A549 (cell line): ENCODE measurements at regions not wholly inside any gene's neighbourhood (a gene's known extent, or its start where the extent isn't known, plus 50 kb on each side); places are given as distances from the start of the nearest gene placed in this dataset.

Experiments
- ATAC-seq, 2 experiments: fragments of 200-7000 bp in 1 of 2; fragments of >200 bp in 1 of 2; cut with Nextera tagmentation in 1 of 2; cut with Tn5 transposase in 1 of 2; 3 replicates each; pipeline versions ENCODE4 v1.8.0 to v1.9.1; 2018 to 2020; ENCODE audit warnings: mild to moderate bottlenecking in 1 of 2, moderate library complexity in 1 of 2
- CTCF ChIA-PET: fragments of 300-600 bp; sonication (Branson Sonifier 250); formaldehyde crosslinking; extraction: SDS; loops from one replicate; lab custom pipeline; 2021; ENCODE audit warnings: antibody characterized with exemption, inconsistent platforms; lab: Yijun Ruan, JAX
- POLR2A ChIA-PET: fragments of 350-600 bp; formaldehyde crosslinking; extraction: SDS; loops from one replicate; lab custom pipeline; 2021; ENCODE audit warnings: antibody characterized with exemption, inconsistent platforms; lab: Yijun Ruan, JAX
- DNase-seq, 2 experiments: peaks; one replicate each; pipeline versions ENCODE4 v3.0.0 to v3.0.0-alpha.2; 2011 to 2016; ENCODE audit warnings: low read depth in 1 of 2, low spot score in 1 of 2
- FAIRE-seq: peaks from 2 replicates; lab custom pipeline; 2011; peaks lifted over from hg19 to GRCh38; lab: Jason Lieb, UNC
- H3K27ac ChIP-seq, 2 experiments: fragments of >200 bp; sonication (Bioruptor Twin); formaldehyde crosslinking; 3 replicates each; pipeline ENCODE4 v1.5.1; 2016 to 2017
- H3K4me1 ChIP-seq: fragments of >200 bp; sonication (Bioruptor Twin); formaldehyde crosslinking; 3 replicates; pipeline ENCODE4 v1.6.1; 2016
- H3K4me2 ChIP-seq: fragments of >200 bp; sonication (Bioruptor Twin); formaldehyde crosslinking; 3 replicates; pipeline ENCODE4 v1.6.1; 2016
- H3K4me3 ChIP-seq: fragments of >200 bp; sonication (Bioruptor Twin); formaldehyde crosslinking; 3 replicates; pipeline ENCODE4 v1.5.1; 2016
- H3K9me3 ChIP-seq: fragments of >200 bp; sonication (Bioruptor Twin); formaldehyde crosslinking; 3 replicates; pipeline ENCODE4 v1.6.1; 2016
- BCL3 ChIP-seq: fragments of >200 bp; sonication (Bioruptor Twin); formaldehyde crosslinking; IDR thresholded peaks from 3 replicates; pipeline ENCODE4 v1.6.1; 2016
- CBX2 ChIP-seq: fragments of 200-600 bp; sonication (generic); IDR thresholded peaks from 2 replicates; pipeline ENCODE4 v1.6.1; 2016; ENCODE audit warnings: low read depth, mild to moderate bottlenecking, borderline replicate concordance
- CTCF ChIP-seq: fragments of >200 bp; sonication (Bioruptor Twin); formaldehyde crosslinking; IDR thresholded peaks from 3 replicates; pipeline ENCODE4 v1.5.1; 2016
- EHMT2 ChIP-seq: fragments of 200-600 bp; sonication (generic); IDR thresholded peaks from 2 replicates; pipeline ENCODE4 v1.6.1; 2016; ENCODE audit warnings: antibody characterized with exemption, low read depth, mild to moderate bottlenecking, moderate library complexity
- ESRRA ChIP-seq: fragments of 150-350 bp; IDR thresholded peaks from 2 replicates; pipeline ENCODE4 v1.6.1; 2014; ENCODE audit warnings: mild to moderate bottlenecking, low read length, borderline replicate concordance
- HDAC2 ChIP-seq: fragments of 200-600 bp; sonication (generic); IDR thresholded peaks from 2 replicates; pipeline ENCODE4 v1.6.1; 2016
- HEYL ChIP-seq: fragments of 250-450 bp; sonication (Bioruptor Pico); IDR thresholded peaks from 2 replicates; pipeline ENCODE4 v1.8.0; 2021; ENCODE audit warnings: mild to moderate bottlenecking, moderate library complexity
- HOXB13 ChIP-seq: fragments of 250-450 bp; sonication (Bioruptor Pico); IDR thresholded peaks from 2 replicates; pipeline ENCODE4 v1.5.0; 2020; ENCODE audit warnings: low read depth, mild to moderate bottlenecking, moderate library complexity
- HOXB5 ChIP-seq: fragments of 250-450 bp; sonication (Bioruptor Pico); IDR thresholded peaks from 2 replicates; pipeline ENCODE4 v1.5.0; 2020; ENCODE audit warnings: mild to moderate bottlenecking, moderate library complexity
- JUN ChIP-seq, 2 experiments: fragments of >200 bp; sonication (Bioruptor Twin); formaldehyde crosslinking; IDR thresholded peaks; 2 replicates in 1 of 2; 3 replicates in 1 of 2; pipeline ENCODE4 v1.6.1; 2016 to 2017
- JUNB ChIP-seq: fragments of >200 bp; sonication (Bioruptor Twin); formaldehyde crosslinking; IDR thresholded peaks from 2 replicates; pipeline ENCODE4 v1.6.1; 2016
- KDM5A ChIP-seq: fragments of 200-600 bp; sonication (generic); IDR thresholded peaks from 2 replicates; pipeline ENCODE4 v1.6.1; 2016; ENCODE audit warnings: antibody characterized with exemption, mild to moderate bottlenecking
- NPAS2 ChIP-seq: fragments of 250-450 bp; sonication (Bioruptor Pico); IDR thresholded peaks from 2 replicates; pipeline ENCODE4 v1.8.0; 2022; ENCODE audit warnings: mild to moderate bottlenecking, moderate library complexity, borderline replicate concordance
- PHF8 ChIP-seq: fragments of 200-600 bp; sonication (generic); IDR thresholded peaks from 2 replicates; pipeline ENCODE4 v1.6.1; 2016; ENCODE audit warnings: low read depth, mild to moderate bottlenecking, antibody characterized with exemption, moderate library complexity, borderline replicate concordance
- POLR2A ChIP-seq: IDR thresholded peaks from 2 replicates; pipeline ENCODE4 v1.6.1; 2012; ENCODE audit warnings: mild to moderate bottlenecking, low read length
- POLR2AphosphoS2 ChIP-seq: conservative IDR thresholded peaks from 2 replicates; pipeline ENCODE4 v1.6.1; 2012; ENCODE audit warnings: low read length, improper control_type of control experiment, inconsistent platforms
- REST ChIP-seq: fragments of 200-600 bp; sonication (generic); IDR thresholded peaks from 2 replicates; pipeline ENCODE4 v1.6.1; 2016; ENCODE audit warnings: antibody characterized with exemption, mild to moderate bottlenecking, moderate library complexity
- RNF2 ChIP-seq: fragments of 200-600 bp; sonication (generic); IDR thresholded peaks from 2 replicates; pipeline ENCODE4 v1.6.1; 2016; ENCODE audit warnings: low read depth, mild to moderate bottlenecking, antibody characterized with exemption, moderate library complexity, borderline replicate concordance
- TFCP2L1 ChIP-seq: fragments of 250-450 bp; sonication (Bioruptor Pico); IDR thresholded peaks from 2 replicates; pipeline ENCODE4 v1.5.0; 2021; ENCODE audit warnings: mild to moderate bottlenecking
- ZC3H11A ChIP-seq: fragments of 450-650 bp; IDR thresholded peaks from 2 replicates; pipeline ENCODE4 v1.6.1; 2014; ENCODE audit warnings: antibody characterized with exemption, mild to moderate bottlenecking
- ZSCAN20 ChIP-seq: fragments of 250-450 bp; sonication (Bioruptor Pico); IDR thresholded peaks from 2 replicates; pipeline ENCODE4 v1.8.0; 2022; ENCODE audit warnings: mild to moderate bottlenecking, moderate library complexity
- WGBS: methylation state at CpG from one replicate; pipeline ENCODE4 v1.1.6; 2017; ENCODE audit errors: missing lambda C conversion rate; 5-methylcytosine and 5-hydroxymethylcytosine counted together
- TF ChIP-seq, protein P1 (sequence below): IDR thresholded peaks from 2 replicates; pipeline ENCODE4 v1.6.1; 2012
- TF ChIP-seq, protein P2 (sequence below): fragments of 150-350 bp; IDR thresholded peaks from 2 replicates; pipeline ENCODE4 v1.6.1; 2014; ENCODE audit warnings: low read depth, mild to moderate bottlenecking, low read length
- TF ChIP-seq, protein P3 (sequence below): IDR thresholded peaks from 2 replicates; pipeline ENCODE4 v1.6.1; 2012

DNA sequence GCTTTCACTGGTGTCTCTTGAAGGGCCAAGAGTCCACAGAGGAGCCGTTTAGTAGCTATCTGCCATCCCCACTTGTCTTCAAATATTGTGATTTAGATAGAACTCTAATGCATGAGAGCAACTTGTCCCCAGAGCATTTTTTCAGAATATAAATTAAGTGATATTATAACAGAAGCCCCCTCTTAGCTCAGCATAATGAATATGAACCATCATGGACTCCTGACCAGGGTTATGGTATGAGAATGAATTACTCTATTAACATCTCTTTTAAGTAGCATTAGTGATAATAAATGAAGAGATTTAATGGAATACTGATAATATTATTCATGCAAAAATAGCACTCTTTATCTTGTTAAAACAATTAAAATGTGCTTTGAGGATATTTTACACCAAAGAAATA is 709.6 kb downstream of the GALR1 start (continued):
- no peak for TF ChIP-seq BCL3
- TF ChIP-seq, protein P1, sequence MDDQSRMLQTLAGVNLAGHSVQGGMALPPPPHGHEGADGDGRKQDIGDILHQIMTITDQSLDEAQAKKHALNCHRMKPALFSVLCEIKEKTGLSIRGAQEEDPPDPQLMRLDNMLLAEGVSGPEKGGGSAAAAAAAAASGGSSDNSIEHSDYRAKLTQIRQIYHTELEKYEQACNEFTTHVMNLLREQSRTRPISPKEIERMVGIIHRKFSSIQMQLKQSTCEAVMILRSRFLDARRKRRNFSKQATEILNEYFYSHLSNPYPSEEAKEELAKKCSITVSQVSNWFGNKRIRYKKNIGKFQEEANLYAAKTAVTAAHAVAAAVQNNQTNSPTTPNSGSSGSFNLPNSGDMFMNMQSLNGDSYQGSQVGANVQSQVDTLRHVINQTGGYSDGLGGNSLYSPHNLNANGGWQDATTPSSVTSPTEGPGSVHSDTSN = no peak

DNA sequence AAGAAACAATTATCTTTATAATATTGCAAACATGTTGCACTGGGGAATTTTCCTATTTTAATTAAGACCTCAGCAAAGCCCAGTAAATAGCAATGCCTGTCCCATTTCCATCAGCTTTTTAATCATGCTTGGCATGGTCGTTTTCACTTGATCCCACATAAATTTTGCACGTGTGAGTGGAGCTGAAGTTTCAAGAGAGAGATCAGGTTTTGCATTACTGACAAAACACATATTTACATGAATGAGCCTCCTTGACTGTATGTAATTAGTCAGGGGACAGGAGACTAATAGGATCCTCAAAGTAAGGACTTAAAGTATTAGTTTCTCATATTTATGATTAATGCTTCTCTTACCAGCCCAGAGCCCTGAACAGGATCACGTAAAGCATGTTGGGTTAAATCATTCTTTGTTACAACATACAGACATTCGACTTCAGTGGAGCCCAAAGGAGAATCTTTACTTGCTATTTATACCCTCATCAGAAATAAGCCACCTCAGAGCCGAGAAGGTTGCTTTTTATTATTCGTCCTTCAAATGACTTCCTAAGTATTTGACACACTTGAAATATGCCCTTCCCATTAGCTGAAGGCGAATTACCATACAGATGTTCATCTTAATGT is 711.3 kb downstream of the GALR1 start:
- Histone ChIP-seq H3K4me2 (no peak overlapping the region), H3K27ac (no peak overlapping the region), H3K4me3 (no peak overlapping the region), H3K9me3 (no peaks in the 10 kb centered on the region), H3K4me1 (no peaks in the 10 kb centered on the region)
- DNase-seq (no peak), FAIRE-seq (no peak), ATAC-seq (no peak)
- ChIA-PET CTCF (no interaction called here), POLR2A (no interaction called here)
- WGBS = 0% methylated on average over 7 of the region's 7 CpGs
- TF ChIP-seq PHF8 = no peak
- TF ChIP-seq KDM5A = no peak
- TF ChIP-seq NPAS2 = no peak
- no peak for TF ChIP-seq RNF2
- TF ChIP-seq CBX2 = no peak
- no peak for TF ChIP-seq JUNB
- no peak for TF ChIP-seq HEYL (CRISPR knock-in tag)
- no peak for TF ChIP-seq CTCF
- no peak for TF ChIP-seq JUN (IDR thresholded peaks at IDR 0.05)
- no peak for TF ChIP-seq REST
- no peak for TF ChIP-seq POLR2A

- H3K9me3 ChIP-seq = no peaks in the 10 kb centered on the region
- CTCF ChIA-PET = no interaction called here
- ATAC-seq (no peak), FAIRE-seq (no peak), DNase-seq (no peak)
- 0% methylated on average over 3 of the region's 5 CpGs for WGBS
- no peak overlapping the region for H3K4me2 ChIP-seq
- no peaks in the 10 kb centered on the region for H3K4me1 ChIP-seq
- no peak overlapping the region for H3K4me3 ChIP-seq
- no peak overlapping the region for H3K27ac ChIP-seq
- POLR2A ChIA-PET = no interaction called here
- TF ChIP-seq, protein P2, sequence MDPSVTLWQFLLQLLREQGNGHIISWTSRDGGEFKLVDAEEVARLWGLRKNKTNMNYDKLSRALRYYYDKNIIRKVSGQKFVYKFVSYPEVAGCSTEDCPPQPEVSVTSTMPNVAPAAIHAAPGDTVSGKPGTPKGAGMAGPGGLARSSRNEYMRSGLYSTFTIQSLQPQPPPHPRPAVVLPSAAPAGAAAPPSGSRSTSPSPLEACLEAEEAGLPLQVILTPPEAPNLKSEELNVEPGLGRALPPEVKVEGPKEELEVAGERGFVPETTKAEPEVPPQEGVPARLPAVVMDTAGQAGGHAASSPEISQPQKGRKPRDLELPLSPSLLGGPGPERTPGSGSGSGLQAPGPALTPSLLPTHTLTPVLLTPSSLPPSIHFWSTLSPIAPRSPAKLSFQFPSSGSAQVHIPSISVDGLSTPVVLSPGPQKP = no peak
- no peak for TF ChIP-seq HOXB5 (CRISPR knock-in tag)
- TF ChIP-seq ZSCAN20 (CRISPR knock-in tag) = no peak
- TF ChIP-seq, protein P3, sequence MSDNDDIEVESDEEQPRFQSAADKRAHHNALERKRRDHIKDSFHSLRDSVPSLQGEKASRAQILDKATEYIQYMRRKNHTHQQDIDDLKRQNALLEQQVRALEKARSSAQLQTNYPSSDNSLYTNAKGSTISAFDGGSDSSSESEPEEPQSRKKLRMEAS = no peak
- TF ChIP-seq POLR2AphosphoS2 = no peak
- TF ChIP-seq EHMT2 = no peak
- no peak for TF ChIP-seq ESRRA
- TF ChIP-seq RNF2 = no peak
- TF ChIP-seq PHF8 = no peak
- no peak for TF ChIP-seq HDAC2
- TF ChIP-seq HOXB13 (CRISPR knock-in tag) = no peak
- TF ChIP-seq TFCP2L1 (CRISPR knock-in tag) = no peak
- TF ChIP-seq ZC3H11A = no peak
- TF ChIP-seq CTCF = no peak
Observed at GRCh38 chr18:77967071-77967470, 717.4 kb downstream of the GALR1 start.
